ENCODE measurements at regions not wholly inside any gene's neighbourhood (a gene's known extent, or its start where the extent isn't known, plus 50 kb on each side); places are given as distances from the start of the nearest gene placed in this dataset.
"Not testable (repeated sequence)": the region's sequence is repeated elsewhere in the genome, so short reads cannot be mapped to it uniquely, and the experiment has no call there.

GRCh38 chrX:18102006-18102405 lies 118.7 kb downstream of the BEND2 start:
- no peak for DNase-seq

- DNase-seq = no peak
Measured at GRCh38 chrX:18101087-18101486, 119.6 kb downstream of the BEND2 start.

GRCh38 chrX:18099745-18100144 lies 120.9 kb downstream of the BEND2 start:
- no peak for DNase-seq

GRCh38 chrX:18098763-18099162 lies 121.9 kb downstream of the BEND2 start:
- no peak for DNase-seq

GRCh38 chrX:18076434-18076833 lies 144.3 kb downstream of the BEND2 start:
- no peak for DNase-seq

GRCh38 chrX:18075603-18076002 lies 145.1 kb downstream of the BEND2 start:
- no peak for DNase-seq

GRCh38 chrX:18068045-18068444 lies 152.6 kb downstream of the BEND2 start:
- DNase-seq = not testable (repeated sequence)

- no peak for DNase-seq
Measured at GRCh38 chrX:18065956-18066355, 154.7 kb downstream of the BEND2 start.

GRCh38 chrX:18051690-18052089 lies 169.0 kb downstream of the BEND2 start:
- no peak for DNase-seq

- DNase-seq = peak; percentile 71
Measured at GRCh38 chrX:18047491-18047890, 173.2 kb downstream of the BEND2 start.

GRCh38 chrX:18045436-18045835 lies 175.2 kb downstream of the BEND2 start:
- no peak for DNase-seq

- no peak for DNase-seq
Measured at GRCh38 chrX:18042776-18043175, 177.9 kb downstream of the BEND2 start.

GRCh38 chrX:18041656-18042055 lies 179.0 kb downstream of the BEND2 start:
- DNase-seq = peak; percentile 32

GRCh38 chrX:18039023-18039422 lies 177.9 kb upstream of the RAI2 start:
- peak; percentile 24 for DNase-seq

GRCh38 chrX:18036394-18036793 lies 175.3 kb upstream of the RAI2 start:
- peak; percentile 9 for DNase-seq

- peak; percentile 58 for DNase-seq
Measured at GRCh38 chrX:18034945-18035344, 173.8 kb upstream of the RAI2 start.

- DNase-seq = no peak
Measured at GRCh38 chrX:18034504-18034903, 173.4 kb upstream of the RAI2 start.

- no peak for DNase-seq
Measured at GRCh38 chrX:18032486-18033221, 171.6 kb upstream of the RAI2 start.

GRCh38 chrX:18031726-18032375 lies 170.8 kb upstream of the RAI2 start:
- DNase-seq = no peak

- not testable (repeated sequence) for DNase-seq
Measured at GRCh38 chrX:18030656-18031055, 169.6 kb upstream of the RAI2 start.

- DNase-seq = no peak
Measured at GRCh38 chrX:18026166-18026565, 165.1 kb upstream of the RAI2 start.

GRCh38 chrX:18017411-18017810 lies 156.3 kb upstream of the RAI2 start:
- no peak for DNase-seq

- DNase-seq = no peak
Measured at GRCh38 chrX:18016941-18017340, 155.8 kb upstream of the RAI2 start.

GRCh38 chrX:18010253-18010652 lies 149.2 kb upstream of the RAI2 start:
- DNase-seq = no peak
